GM10847 (cell line): ENCODE measurements at regions not wholly inside any gene's neighbourhood (a gene's known extent, or its start where the extent isn't known, plus 50 kb on each side); places are given as distances from the start of the nearest gene placed in this dataset.

Source experiments
- POLR2A ChIP-seq: IDR thresholded peaks from 2 replicates; pipeline ENCODE4 v1.6.1; 2011; ENCODE audit not compliant: insufficient read length; ENCODE audit errors: extremely low read depth

- no peak for TF ChIP-seq POLR2A
Observed at GRCh38 chr1:38249001-38249400, 202.4 kb upstream of the POU3F1 start.

GRCh38 chr1:38246955-38247952 is 200.7 kb upstream of the POU3F1 start:
- TF ChIP-seq POLR2A = no peak

GRCh38 chr1:38244218-38244845 is 197.7 kb upstream of the POU3F1 start:
- TF ChIP-seq POLR2A = no peak

- TF ChIP-seq POLR2A = no peak
Observed at GRCh38 chr1:38243106-38243505, 196.5 kb upstream of the POU3F1 start.

- no peak for TF ChIP-seq POLR2A
Observed at GRCh38 chr1:38242506-38242905, 195.9 kb upstream of the POU3F1 start.

- TF ChIP-seq POLR2A = no peak
Observed at GRCh38 chr1:38241594-38242334, 195.2 kb upstream of the POU3F1 start.

- no peak for TF ChIP-seq POLR2A
Observed at GRCh38 chr1:38240618-38241017, 194.0 kb upstream of the POU3F1 start.

GRCh38 chr1:38239258-38239835 is 192.8 kb upstream of the POU3F1 start:
- no peak for TF ChIP-seq POLR2A

- TF ChIP-seq POLR2A = no peak
Observed at GRCh38 chr1:38238294-38238693, 191.7 kb upstream of the POU3F1 start.

GRCh38 chr1:38235705-38236104 is 189.1 kb upstream of the POU3F1 start:
- TF ChIP-seq POLR2A = no peak

GRCh38 chr1:38231941-38232340 is 185.3 kb upstream of the POU3F1 start:
- TF ChIP-seq POLR2A = no peak

- TF ChIP-seq POLR2A = no peak
Observed at GRCh38 chr1:38228718-38229117, 182.1 kb upstream of the POU3F1 start.

- no peak for TF ChIP-seq POLR2A
Observed at GRCh38 chr1:38225745-38226144, 179.2 kb upstream of the POU3F1 start.

GRCh38 chr1:38223391-38223790 is 176.8 kb upstream of the POU3F1 start:
- no peak for TF ChIP-seq POLR2A

- TF ChIP-seq POLR2A = no peak
Observed at GRCh38 chr1:38222891-38223290, 176.3 kb upstream of the POU3F1 start.
